CD14-positive monocyte (primary cell): ENCODE measurements at regions not wholly inside any gene's neighbourhood (a gene's known extent, or its start where the extent isn't known, plus 50 kb on each side); places are given as distances from the start of the nearest gene placed in this dataset.

ENCODE experiments used
- DNase-seq, 3 donors: peaks; one replicate each; pipeline ENCODE4 v3.0.0-alpha.2; 2011 to 2022
- H2AFZ ChIP-seq: 2 replicates; pipeline ENCODE4 v1.6.0; 2012; ENCODE audit warnings: mild to moderate bottlenecking, low read depth, low read length, inconsistent platforms; ENCODE audit not compliant: insufficient read depth, poor library complexity, severe bottlenecking
- H3K27ac ChIP-seq, 2 donors: 1 replicate in 1 of 2; 2 replicates in 1 of 2; pipeline ENCODE4 v1.5.1; 2012 to 2013; ENCODE audit warnings: low read length in 2 of 2, control low read depth in 1 of 2, inconsistent platforms in 1 of 2, low read depth in 1 of 2, mild to moderate bottlenecking in 1 of 2
- H3K27me3 ChIP-seq, 2 donors: one replicate each; pipeline versions ENCODE4 v1.6.0 to v1.6.1; 2011 to 2013; ENCODE audit warnings: low read length in 2 of 2; ENCODE audit not compliant: control insufficient read depth in 2 of 2, insufficient read depth in 2 of 2
- H3K36me3 ChIP-seq, 2 donors: replicated peaks in 1 of 2; 1 replicate in 1 of 2; 2 replicates in 1 of 2; pipeline versions ENCODE4 v1.5.1 to v1.6.1; 2012 to 2013; ENCODE audit warnings: low read length in 2 of 2, control low read depth in 1 of 2, inconsistent platforms in 1 of 2, mild to moderate bottlenecking in 1 of 2; ENCODE audit not compliant: insufficient read depth in 2 of 2, control insufficient read depth in 1 of 2
- H3K4me1 ChIP-seq, 2 donors: 1 replicate in 1 of 2; 2 replicates in 1 of 2; pipeline versions ENCODE4 v1.5.1 to v1.6.1; 2012 to 2013; ENCODE audit warnings: low read length in 2 of 2, control low read depth in 1 of 2, inconsistent platforms in 1 of 2, mild to moderate bottlenecking in 1 of 2, moderate library complexity in 1 of 2; ENCODE audit not compliant: insufficient read depth in 2 of 2, control insufficient read depth in 1 of 2
- H3K4me2 ChIP-seq: replicated peaks from 2 replicates; pipeline ENCODE3; 2012; ENCODE audit warnings: low read length, moderate library complexity, mild to moderate bottlenecking; ENCODE audit not compliant: poor library complexity, severe bottlenecking; ENCODE audit errors: extremely low read depth
- H3K4me3 ChIP-seq, 3 experiments: fragments of 200-600 bp in 1 of 3; sonication (generic) in 1 of 3; replicated peaks in 1 of 3; 1 replicate in 2 of 3; 2 replicates in 1 of 3; pipeline ENCODE4 v1.5.1; 2011 to 2013; ENCODE audit warnings: low read length in 3 of 3, mild to moderate bottlenecking in 3 of 3, control low read depth in 2 of 3, low read depth in 2 of 3, inconsistent platforms in 1 of 3, moderate library complexity in 1 of 3
- H3K79me2 ChIP-seq: 2 replicates; pipeline ENCODE4 v1.6.0; 2012; ENCODE audit warnings: mild to moderate bottlenecking, control low read depth, inconsistent platforms, low read length, moderate library complexity; ENCODE audit not compliant: insufficient read depth
- H3K9ac ChIP-seq: 2 replicates; pipeline ENCODE4 v1.6.0; 2017; ENCODE audit warnings: low read length, mild to moderate bottlenecking; ENCODE audit not compliant: insufficient read depth, poor library complexity, severe bottlenecking
- H3K9me3 ChIP-seq, 2 donors: replicated peaks in 1 of 2; 1 replicate in 1 of 2; 2 replicates in 1 of 2; pipeline versions ENCODE4 v1.5.1 to v1.6.1; 2012 to 2013; ENCODE audit warnings: low read length in 2 of 2, control low read depth in 1 of 2; ENCODE audit not compliant: control insufficient read depth in 1 of 2, insufficient read depth in 1 of 2
- H4K20me1 ChIP-seq: 2 replicates; pipeline ENCODE4 v1.6.0; 2012; ENCODE audit warnings: mild to moderate bottlenecking, low read length, control low read depth, moderate library complexity; ENCODE audit not compliant: insufficient read depth
- H3K27ac Mint-ChIP-seq, 7 donors: one replicate each; pipeline ENCODE4 v1.8.0; 2020; ENCODE audit warnings: mild to moderate bottlenecking in 7 of 7, mixed read lengths in 7 of 7, moderate library complexity in 6 of 7, inconsistent platforms in 2 of 7
- H3K27me3 Mint-ChIP-seq, 3 donors: one replicate each; pipeline ENCODE4 v1.8.0; 2021 to 2022; ENCODE audit warnings: low read depth in 3 of 3, mild to moderate bottlenecking in 3 of 3, mixed read lengths in 3 of 3, moderate library complexity in 3 of 3, inconsistent platforms in 1 of 3
- H3K36me3 Mint-ChIP-seq, 2 donors: one replicate each; pipeline ENCODE4 v1.8.0; 2020; ENCODE audit warnings: mixed read lengths in 2 of 2, inconsistent platforms in 1 of 2, mild to moderate bottlenecking in 1 of 2
- H3K4me1 Mint-ChIP-seq: one replicate; pipeline ENCODE4 v1.8.0; 2020; ENCODE audit warnings: mild to moderate bottlenecking, mixed read lengths
- H3K4me3 Mint-ChIP-seq, 2 donors: one replicate each; pipeline ENCODE4 v1.8.0; 2020; ENCODE audit warnings: mild to moderate bottlenecking in 2 of 2, mixed read lengths in 2 of 2, moderate library complexity in 1 of 2
- H3K9me3 Mint-ChIP-seq, 7 donors: one replicate each; pipeline ENCODE4 v1.8.0; 2020 to 2022; ENCODE audit warnings: mixed read lengths in 7 of 7, mild to moderate bottlenecking in 6 of 7, moderate library complexity in 6 of 7, inconsistent platforms in 2 of 7
- CTCF ChIP-seq: fragments of 200-600 bp; IDR thresholded peaks from one replicate; pipeline ENCODE4 v1.8.0; 2022; ENCODE audit warnings: antibody characterized with exemption, mild to moderate bottlenecking
- WGBS: methylation state at CpG from one replicate; pipeline ENCODE4 v1.1.5; 2013; ENCODE audit warnings: missing lambda C conversion rate; ENCODE audit not compliant: insufficient coverage; 5-methylcytosine and 5-hydroxymethylcytosine counted together
- intact Hi-C, 2 donors: fragments of 100-400 bp; cut with micrococcal nuclease; formaldehyde crosslinking; loops; one replicate each; pipeline versions ENCODE4 v1.15.0 to v1.15.1; 2023

- intact Hi-C loops, result no loop called here
- DNase-seq, result no peak
- H3K27ac Mint-ChIP-seq, result no peak overlapping the region
- Histone ChIP-seq H3K4me2 (no peak overlapping the region), H3K27ac (no peak overlapping the region), H4K20me1 (no peaks in the 10 kb centered on the region), H2AFZ (no peak overlapping the region), H3K9me3 (peaks cover 10% of the 10 kb centered on the region in 2 donors), H3K27me3 (no peaks in the 10 kb centered on the region), H3K36me3 (no peaks in the 10 kb centered on the region), H3K4me1 (no peaks in the 10 kb centered on the region), H3K79me2 (no peaks in the 10 kb centered on the region), H3K4me3 (no peak overlapping the region), H3K9ac (no peak overlapping the region)
- peaks cover 2 to 18% (median 7%) of the 10 kb centered on the region in 7 donors for H3K9me3 Mint-ChIP-seq
- TF ChIP-seq CTCF, result no peak
- 100% methylated on average over 2 of the region's 4 CpGs for WGBS
- H3K4me3 Mint-ChIP-seq, result peak overlapping the region in 1 of 2 donors; percentile 17
- H3K4me1 Mint-ChIP-seq, result no peaks in the 10 kb centered on the region
- H3K27me3 Mint-ChIP-seq, result peaks cover 0 to 6% (median 0%) of the 10 kb centered on the region in 3 donors
- H3K36me3 Mint-ChIP-seq, result no peaks in the 10 kb centered on the region
Observed at GRCh38 chr15:61299075-61299763, 70.1 kb upstream of the RORA start.

- Histone ChIP-seq H3K36me3 (no peaks in the 10 kb centered on the region), H3K9ac (no peak overlapping the region), H3K27ac (no peak overlapping the region), H3K27me3 (no peaks in the 10 kb centered on the region), H3K4me1 (no peaks in the 10 kb centered on the region), H3K9me3 (no peaks in the 10 kb centered on the region), H3K4me3 (no peak overlapping the region), H4K20me1 (no peaks in the 10 kb centered on the region), H2AFZ (no peak overlapping the region), H3K4me2 (no peak overlapping the region), H3K79me2 (no peaks in the 10 kb centered on the region)
- peaks cover 0 to 9% (median 1%) of the 10 kb centered on the region in 3 donors for H3K27me3 Mint-ChIP-seq
- WGBS, result 100% methylated on average over 1 of the region's 3 CpGs
- peaks cover 0 to 5% (median 3%) of the 10 kb centered on the region in 7 donors for H3K9me3 Mint-ChIP-seq
- H3K4me3 Mint-ChIP-seq, result no peak overlapping the region
- H3K36me3 Mint-ChIP-seq, result no peaks in the 10 kb centered on the region
- no peak for DNase-seq
- H3K27ac Mint-ChIP-seq, result no peak overlapping the region
- intact Hi-C loops, result no loop called here
- H3K4me1 Mint-ChIP-seq, result no peaks in the 10 kb centered on the region
- TF ChIP-seq CTCF, result no peak
Observed at GRCh38 chr15:61295239-61295638, 66.1 kb upstream of the RORA start.
